ENCODE measurements at regions not wholly inside any gene's neighbourhood (a gene's known extent, or its start where the extent isn't known, plus 50 kb on each side); places are given as distances from the start of the nearest gene placed in this dataset.
"Not testable (repeated sequence)": the region's sequence is repeated elsewhere in the genome, so short reads cannot be mapped to it uniquely, and the experiment has no call there.

- TF ChIP-seq CTCF (IDR thresholded peaks at IDR 0.05) = no peak
- ATAC-seq (ENCODE audit: low FRiP score) = no peak
- DNase-seq (ENCODE audit: low spot score) = no peak
Measured at GRCh38 chr12:114616081-114616480, 67.9 kb downstream of the TBX3 start.

GRCh38 chr12:114614040-114614439 lies 69.9 kb downstream of the TBX3 start:
- no peak for ATAC-seq (ENCODE audit: low FRiP score)
- DNase-seq (ENCODE audit: low spot score) = no peak
- TF ChIP-seq CTCF (IDR thresholded peaks at IDR 0.05) = no peak

- DNase-seq (ENCODE audit: low spot score) (no peak), ATAC-seq (ENCODE audit: low FRiP score) (no peak)
- no peak for TF ChIP-seq CTCF (IDR thresholded peaks at IDR 0.05)
Measured at GRCh38 chr12:114612062-114612461, 71.9 kb downstream of the TBX3 start.

- no peak for TF ChIP-seq CTCF (IDR thresholded peaks at IDR 0.05)
- DNase-seq (ENCODE audit: low spot score) = no peak
- no peak for ATAC-seq (ENCODE audit: low FRiP score)
Measured at GRCh38 chr12:114611145-114612018, 72.6 kb downstream of the TBX3 start.

- no peak for DNase-seq (ENCODE audit: low spot score)
- no peak for TF ChIP-seq CTCF (IDR thresholded peaks at IDR 0.05)
- ATAC-seq (ENCODE audit: low FRiP score) = no peak
Measured at GRCh38 chr12:114608509-114608908, 75.5 kb downstream of the TBX3 start.

- DNase-seq (ENCODE audit: low spot score) (no peak), ATAC-seq (ENCODE audit: low FRiP score) (no peak)
- TF ChIP-seq CTCF (IDR thresholded peaks at IDR 0.05) = no peak
Measured at GRCh38 chr12:114605918-114606317, 78.1 kb downstream of the TBX3 start.

GRCh38 chr12:114604606-114605005 lies 79.4 kb downstream of the TBX3 start:
- TF ChIP-seq CTCF (IDR thresholded peaks at IDR 0.05) = no peak
- DNase-seq (ENCODE audit: low spot score) (no peak), ATAC-seq (ENCODE audit: low FRiP score) (no peak)

- ATAC-seq (ENCODE audit: low FRiP score) = not testable (repeated sequence)
Measured at GRCh38 chr12:114600584-114600983, 83.4 kb downstream of the TBX3 start.

More at GRCh38 chr12:114600584-114600983, 83.4 kb downstream of the TBX3 start:
- not testable (repeated sequence) for DNase-seq (ENCODE audit: low spot score)

Measured in omental fat pad (tissue), 3 donors.